IPS-18c (cell line): ENCODE measurements at regions not wholly inside any gene's neighbourhood (a gene's known extent, or its start where the extent isn't known, plus 50 kb on each side); places are given as distances from the start of the nearest gene placed in this dataset.
"Not testable (repeated sequence)": the region's sequence is repeated elsewhere in the genome, so short reads cannot be mapped to it uniquely, and the experiment has no call there.

Source experiments
- H3K4me3 ChIP-seq: 2 replicates; pipeline ENCODE4 v1.7.0; 2013; ENCODE audit warnings: low read depth, mild to moderate bottlenecking, low read length, moderate library complexity; ENCODE audit not compliant: insufficient read depth
- H3K9me3 ChIP-seq: one replicate; pipeline ENCODE4 v1.6.1; 2013; ENCODE audit warnings: mild to moderate bottlenecking, low read length, moderate library complexity; ENCODE audit not compliant: control insufficient read depth, insufficient read depth

GRCh38 chr6:26234421-26235301, 130.3 kb upstream of the BTN3A2 start:
- peak overlapping the region; percentile 80 for H3K4me3 ChIP-seq
- H3K9me3 ChIP-seq = no peaks in the 10 kb centered on the region

GRCh38 chr6:26235302-26235670, 129.7 kb upstream of the BTN3A2 start:
- Histone ChIP-seq H3K4me3 (peak overlapping the region; percentile 80), H3K9me3 (no peaks in the 10 kb centered on the region)

GRCh38 chr6:26239415-26239814, 125.6 kb upstream of the BTN3A2 start:
- not testable (repeated sequence) for H3K4me3 ChIP-seq, H3K9me3 ChIP-seq

GRCh38 chr6:26240157-26241032, 124.6 kb upstream of the BTN3A2 start:
- Histone ChIP-seq H3K9me3 (no peaks in the 10 kb centered on the region), H3K4me3 (peak overlapping the region; percentile 73)

- Histone ChIP-seq H3K4me3 (peak overlapping the region; percentile 73), H3K9me3 (no peaks in the 10 kb centered on the region)
These were observed 123.7 kb upstream of the BTN3A2 start for GRCh38 chr6:26241033-26241895.

- Histone ChIP-seq H3K4me3 (no peak overlapping the region), H3K9me3 (no peaks in the 10 kb centered on the region)
These were observed 121.9 kb upstream of the BTN3A2 start for GRCh38 chr6:26243132-26243531.

GRCh38 chr6:26243752-26244151, 121.2 kb upstream of the BTN3A2 start:
- H3K4me3 ChIP-seq = no peak overlapping the region
- H3K9me3 ChIP-seq = no peaks in the 10 kb centered on the region

GRCh38 chr6:26246058-26246457, 118.9 kb upstream of the BTN3A2 start:
- no peak overlapping the region for H3K4me3 ChIP-seq
- no peaks in the 10 kb centered on the region for H3K9me3 ChIP-seq

GRCh38 chr6:26246553-26246952, 118.4 kb upstream of the BTN3A2 start:
- Histone ChIP-seq H3K9me3 (no peaks in the 10 kb centered on the region), H3K4me3 (no peak overlapping the region)

- peak overlapping the region; percentile 61 for H3K4me3 ChIP-seq
- H3K9me3 ChIP-seq = no peaks in the 10 kb centered on the region
These were observed 115.4 kb upstream of the BTN3A2 start for GRCh38 chr6:26249707-26249956.

GRCh38 chr6:26249957-26250697, 114.9 kb upstream of the BTN3A2 start:
- Histone ChIP-seq H3K9me3 (no peaks in the 10 kb centered on the region), H3K4me3 (peak overlapping the region; percentile 61)

- peak overlapping the region; percentile 61 for H3K4me3 ChIP-seq
These were observed 114.3 kb upstream of the BTN3A2 start for GRCh38 chr6:26250698-26251044.

GRCh38 chr6:26251354-26252076, 113.5 kb upstream of the BTN3A2 start:
- Histone ChIP-seq H3K9me3 (no peaks in the 10 kb centered on the region), H3K4me3 (peak overlapping the region; percentile 65)

More at GRCh38 chr6:26250698-26251044, 114.3 kb upstream of the BTN3A2 start:
- H3K9me3 ChIP-seq = no peaks in the 10 kb centered on the region

GRCh38 chr6:26252077-26252472, 112.9 kb upstream of the BTN3A2 start:
- Histone ChIP-seq H3K9me3 (no peaks in the 10 kb centered on the region), H3K4me3 (peak overlapping the region; percentile 65)

- Histone ChIP-seq H3K9me3 (no peaks in the 10 kb centered on the region), H3K4me3 (no peak overlapping the region)
These were observed 110.3 kb upstream of the BTN3A2 start for GRCh38 chr6:26254724-26255123.

- no peaks in the 10 kb centered on the region for H3K9me3 ChIP-seq
- H3K4me3 ChIP-seq = no peak overlapping the region
These were observed 107.7 kb upstream of the BTN3A2 start for GRCh38 chr6:26257272-26257671.
